Lower leg skin (tissue), 3 donors: ENCODE measurements at regions not wholly inside any gene's neighbourhood (a gene's known extent, or its start where the extent isn't known, plus 50 kb on each side); places are given as distances from the start of the nearest gene placed in this dataset.

Source experiments
- CTCF ChIP-seq, 3 donors: fragments of 450-650 bp; IDR thresholded peaks; one replicate each; pipeline ENCODE4 v1.5.1; 2016; ENCODE audit warnings: antibody characterized with exemption in 3 of 3, mild to moderate bottlenecking in 3 of 3, moderate library complexity in 2 of 3
- POLR2A ChIP-seq, 2 donors: fragments of 450-650 bp; IDR thresholded peaks; one replicate each; pipeline ENCODE4 v1.6.1; 2016 to 2017; ENCODE audit warnings: antibody characterized with exemption in 2 of 2, mild to moderate bottlenecking in 1 of 2, moderate library complexity in 1 of 2

GRCh38 chr18:2114765-2115164 is 456.5 kb downstream of the METTL4 start:
- TF ChIP-seq CTCF (IDR thresholded peaks at IDR 0.05): no peak
- TF ChIP-seq POLR2A (IDR thresholded peaks at IDR 0.05): no peak
